Keratinocyte (primary cell): ENCODE measurements at regions not wholly inside any gene's neighbourhood (a gene's known extent, or its start where the extent isn't known, plus 50 kb on each side); places are given as distances from the start of the nearest gene placed in this dataset.

ENCODE experiments used
- CTCF ChIP-seq, 3 experiments: IDR thresholded peaks in 1 of 3; conservative IDR thresholded peaks in 1 of 3; optimal IDR thresholded peaks in 1 of 3; 2 replicates in 2 of 3; 3 replicates in 1 of 3; pipeline versions ENCODE3 to v1.5.1; 2011; ENCODE audit warnings: low read length in 3 of 3, mild to moderate bottlenecking in 3 of 3, moderate library complexity in 2 of 3, control low read depth in 1 of 3, inconsistent platforms in 1 of 3; ENCODE audit not compliant: insufficient read depth in 2 of 3; ENCODE audit errors: extremely low read depth in 1 of 3
- EZH2 ChIP-seq: IDR thresholded peaks from one replicate; pipeline ENCODE4 v1.6.1; 2012; ENCODE audit warnings: inconsistent platforms, mild to moderate bottlenecking, low read length, moderate library complexity

GRCh38 chr9:38181866-38182265 is 112.8 kb upstream of the SHB start:
- TF ChIP-seq CTCF (optimal IDR thresholded peaks at IDR 0.05 in 1 of 3, IDR thresholded peaks at IDR 0.05 in 1 of 3, conservative IDR thresholded peaks at IDR 0.05 in 1 of 3; ENCODE audit: extremely low read depth in 1 of 3, insufficient read depth in 2 of 3, low read length in 3 of 3), result no peak
- TF ChIP-seq EZH2, result no peak
